ENCODE measurements at regions not wholly inside any gene's neighbourhood (a gene's known extent, or its start where the extent isn't known, plus 50 kb on each side); places are given as distances from the start of the nearest gene placed in this dataset.
A peak's percentile ranks its signal among the peaks of the same experiment; 100 is the strongest.

- DNase-seq (peak; percentile 12), ATAC-seq (ENCODE audit: low read depth) (no peak)
- H4K20me1 ChIP-seq (ENCODE audit: control insufficient read depth, insufficient read depth, low read length, poor library complexity, severe bottlenecking), result no peaks in the 10 kb centered on the region
- no peak overlapping the region for H3K4me3 ChIP-seq (ENCODE audit: control extremely low read depth in 1 of 5, extremely low read depth in 1 of 5, insufficient read depth in 1 of 5, low read depth in 2 of 5, low read length in 4 of 5)
- TF ChIP-seq EZH2 (IDR thresholded peaks at IDR 0.05; ENCODE audit: borderline replicate concordance, insufficient read depth, low read depth, low read length, poor library complexity, severe bottlenecking), result no peak
- TF ChIP-seq CTCF (IDR thresholded peaks at IDR 0.05), result no peak
- no peak overlapping the region for H3K27ac Mint-ChIP-seq
- H3K4me2 ChIP-seq (replicated peaks; ENCODE audit: low read depth, low read length, poor library complexity, severe bottlenecking), result peak overlapping the region; percentile 49
- H3K79me2 ChIP-seq (ENCODE audit: control insufficient read depth, insufficient read depth, low read length), result no peaks in the 10 kb centered on the region
- ChIA-PET CTCF (interaction anchor here (0.6 kb wide), 1 partner anchor 9 kb away, joined by 4 read pairs; no protein-coding TSS in a partner anchor), POLR2A (no interaction called here)
- no peaks in the 10 kb centered on the region for H3K36me3 ChIP-seq (replicated peaks in 1 of 2; ENCODE audit: control extremely low read depth in 1 of 2, control insufficient read depth in 1 of 2, extremely low read depth in 1 of 2, insufficient read depth in 2 of 2, low read length in 1 of 2)
- peak overlapping the region; percentile 24 for H3K4me3 Mint-ChIP-seq
- H2AFZ ChIP-seq (ENCODE audit: insufficient read depth, low read depth, low read length, poor library complexity, severe bottlenecking), result peak overlapping the region; percentile 32
- peaks cover 0 to 8% of the 10 kb centered on the region in 2 donors for H3K4me1 ChIP-seq (ENCODE audit: control insufficient read depth in 2 of 2, insufficient read depth in 2 of 2, low read length in 2 of 2)
- H3K9ac ChIP-seq (ENCODE audit: low read length), result peak overlapping the region; percentile 42
- WGBS (ENCODE audit: insufficient coverage), result no CpG with 5 or more reads among the region's 4 CpGs
- H3K27me3 Mint-ChIP-seq, result no peaks in the 10 kb centered on the region
- H3K9me3 ChIP-seq (ENCODE audit: control extremely low read depth in 1 of 3, control insufficient read depth in 2 of 3, insufficient read depth in 1 of 3, low read length in 2 of 3), result peaks cover 0 to 1% (median 0%) of the 10 kb centered on the region in 3 donors
- H3K9me3 Mint-ChIP-seq (ENCODE audit: insufficient read depth), result no peaks in the 10 kb centered on the region
- H3K4me1 Mint-ChIP-seq, result peaks cover 10% of the 10 kb centered on the region
- H3K27ac ChIP-seq (ENCODE audit: low read length in 2 of 2), result no peak overlapping the region
- no peaks in the 10 kb centered on the region for H3K27me3 ChIP-seq (replicated peaks in 1 of 4; ENCODE audit: control extremely low read depth in 1 of 4, control insufficient read depth in 3 of 4, insufficient read depth in 4 of 4, low read length in 3 of 4)
- intact Hi-C loops (cut with micrococcal nuclease), result no loop called here
Measured at GRCh38 chr3:181932039-181932438, 220.3 kb downstream of the SOX2 start.

- H3K4me1 Mint-ChIP-seq, result peaks cover 10% of the 10 kb centered on the region
- Histone ChIP-seq H3K4me3 (ENCODE audit: control extremely low read depth in 1 of 5, extremely low read depth in 1 of 5, insufficient read depth in 1 of 5, low read depth in 2 of 5, low read length in 4 of 5) (no peak overlapping the region), H4K20me1 (ENCODE audit: control insufficient read depth, insufficient read depth, low read length, poor library complexity, severe bottlenecking) (no peaks in the 10 kb centered on the region), H3K27ac (ENCODE audit: low read length in 2 of 2) (no peak overlapping the region), H2AFZ (ENCODE audit: insufficient read depth, low read depth, low read length, poor library complexity, severe bottlenecking) (no peak overlapping the region), H3K36me3 (replicated peaks in 1 of 2; ENCODE audit: control extremely low read depth in 1 of 2, control insufficient read depth in 1 of 2, extremely low read depth in 1 of 2, insufficient read depth in 2 of 2, low read length in 1 of 2) (no peaks in the 10 kb centered on the region), H3K9me3 (ENCODE audit: control extremely low read depth in 1 of 3, control insufficient read depth in 2 of 3, insufficient read depth in 1 of 3, low read length in 2 of 3) (peaks cover 0 to 1% (median 0%) of the 10 kb centered on the region in 3 donors), H3K79me2 (ENCODE audit: control insufficient read depth, insufficient read depth, low read length) (no peaks in the 10 kb centered on the region), H3K4me1 (ENCODE audit: control insufficient read depth in 2 of 2, insufficient read depth in 2 of 2, low read length in 2 of 2) (peaks cover 0 to 8% of the 10 kb centered on the region in 2 donors), H3K27me3 (replicated peaks in 1 of 4; ENCODE audit: control extremely low read depth in 1 of 4, control insufficient read depth in 3 of 4, insufficient read depth in 4 of 4, low read length in 3 of 4) (no peaks in the 10 kb centered on the region), H3K9ac (ENCODE audit: low read length) (no peak overlapping the region), H3K4me2 (replicated peaks; ENCODE audit: low read depth, low read length, poor library complexity, severe bottlenecking) (no peak overlapping the region)
- ChIA-PET CTCF (no interaction called here), POLR2A (no interaction called here)
- ATAC-seq (ENCODE audit: low read depth) (no peak), DNase-seq (no peak)
- TF ChIP-seq CTCF (IDR thresholded peaks at IDR 0.05) (no peak), EZH2 (IDR thresholded peaks at IDR 0.05; ENCODE audit: borderline replicate concordance, insufficient read depth, low read depth, low read length, poor library complexity, severe bottlenecking) (no peak)
- no peaks in the 10 kb centered on the region for H3K27me3 Mint-ChIP-seq
- 86% methylated on average over 1 of the region's 4 CpGs for WGBS (ENCODE audit: insufficient coverage)
- no peaks in the 10 kb centered on the region for H3K9me3 Mint-ChIP-seq (ENCODE audit: insufficient read depth)
- H3K4me3 Mint-ChIP-seq, result no peak overlapping the region
- H3K27ac Mint-ChIP-seq, result no peak overlapping the region
- intact Hi-C loops (cut with micrococcal nuclease), result no loop called here
Measured at GRCh38 chr3:181933052-181933618, 221.4 kb downstream of the SOX2 start.
